WTC11 (cell line): ENCODE measurements at regions not wholly inside any gene's neighbourhood (a gene's known extent, or its start where the extent isn't known, plus 50 kb on each side); places are given as distances from the start of the nearest gene placed in this dataset.
"Not testable (repeated sequence)": the region's sequence is repeated elsewhere in the genome, so short reads cannot be mapped to it uniquely, and the experiment has no call there.

ENCODE experiments used
- ATF3 ChIP-seq: sonication (generic); formaldehyde crosslinking; conservative IDR thresholded peaks from 2 replicates; pipeline ENCODE4 v1.8.1; 2022; ENCODE audit warnings: mild to moderate bottlenecking, missing genetic modification reagents
- CDX4 ChIP-seq: fragments of 250-450 bp; sonication (Bioruptor Pico); IDR thresholded peaks from 2 replicates; pipeline ENCODE4 v1.9.0; 2021; ENCODE audit warnings: moderate library complexity, mild to moderate bottlenecking, inconsistent platforms, borderline replicate concordance
- CREB1 ChIP-seq: sonication (generic); formaldehyde crosslinking; IDR thresholded peaks from 2 replicates; pipeline ENCODE4 v1.8.0; 2023; ENCODE audit warnings: mild to moderate bottlenecking, missing genetic modification reagents
- CTCF ChIP-seq: fragments of 200-600 bp; IDR thresholded peaks from 2 replicates; pipeline ENCODE4 v1.8.0; 2022; ENCODE audit warnings: antibody characterized with exemption
- FOXP1 ChIP-seq: sonication (generic); formaldehyde crosslinking; IDR thresholded peaks from 2 replicates; pipeline ENCODE4 v1.8.0; 2022; ENCODE audit warnings: missing genetic modification reagents, mild to moderate bottlenecking, moderate library complexity, borderline replicate concordance
- GRHL2 ChIP-seq: fragments of 250-450 bp; sonication (Bioruptor Pico); IDR thresholded peaks from 2 replicates; pipeline ENCODE4 v1.8.0; 2022; ENCODE audit warnings: mild to moderate bottlenecking, moderate library complexity; ENCODE audit not compliant: insufficient replicate concordance, severe bottlenecking
- HMGXB4 ChIP-seq: sonication (generic); formaldehyde crosslinking; IDR thresholded peaks from 2 replicates; pipeline ENCODE4 v1.8.1; 2023; ENCODE audit warnings: mild to moderate bottlenecking, moderate library complexity, missing genetic modification reagents
- PRDM15 ChIP-seq: sonication (generic); formaldehyde crosslinking; IDR thresholded peaks from 2 replicates; pipeline ENCODE4 v1.8.0; 2022; ENCODE audit warnings: missing genetic modification reagents
- USF2 ChIP-seq: sonication (generic); formaldehyde crosslinking; IDR thresholded peaks from 2 replicates; pipeline ENCODE4 v1.8.1; 2023; ENCODE audit warnings: mild to moderate bottlenecking, missing genetic modification reagents, moderate library complexity

GRCh38 chr6:121797598-121797997 is 362.2 kb downstream of the GJA1 start:
- TF ChIP-seq GRHL2; CTCF; USF2 (CRISPR knock-in tag); FOXP1; HMGXB4 (CRISPR knock-in tag); PRDM15 (CRISPR knock-in tag); ATF3; CDX4 (CRISPR knock-in tag); CREB1: not testable (repeated sequence)
